HEK293 (cell line): ENCODE measurements at regions not wholly inside any gene's neighbourhood (a gene's known extent, or its start where the extent isn't known, plus 50 kb on each side); places are given as distances from the start of the nearest gene placed in this dataset.

Source experiments
- TRIM28 ChIP-seq: IDR thresholded peaks from 2 replicates; pipeline ENCODE4 v1.6.1; 2011; ENCODE audit warnings: low read length, control low read depth, borderline replicate concordance
- ZBTB7A ChIP-seq: fragments of 450-650 bp; formaldehyde crosslinking; IDR thresholded peaks from 2 replicates; pipeline ENCODE4 v1.5.1; 2016; ENCODE audit warnings: low read depth, missing biosample characterization, missing genetic modification characterization
- ZEB2 ChIP-seq: fragments of 450-650 bp; formaldehyde crosslinking; IDR thresholded peaks from 2 replicates; pipeline ENCODE4 v1.5.1; 2016; ENCODE audit warnings: missing biosample characterization, missing genetic modification characterization
- ZNF23 ChIP-seq: fragments of 450-650 bp; formaldehyde crosslinking; IDR thresholded peaks from 2 replicates; pipeline ENCODE4 v1.5.1; 2016; ENCODE audit warnings: missing biosample characterization, missing genetic modification characterization, borderline replicate concordance
- ZNF239 ChIP-seq: fragments of 450-650 bp; formaldehyde crosslinking; IDR thresholded peaks from 2 replicates; pipeline ENCODE4 v1.5.1; 2016; ENCODE audit warnings: missing biosample characterization, missing genetic modification characterization
- ZNF274 ChIP-seq, 2 experiments: fragments of 200-500 bp in 1 of 2; fragments of 450-650 bp in 1 of 2; sonication (Bioruptor generic) in 1 of 2; formaldehyde crosslinking in 1 of 2; IDR thresholded peaks; 2 replicates each; pipeline versions ENCODE4 v1.5.1 to v1.6.1; 2014 to 2016; ENCODE audit warnings: borderline replicate concordance in 1 of 2, inconsistent platforms in 1 of 2, low read length in 1 of 2, missing biosample characterization in 1 of 2, missing genetic modification characterization in 1 of 2
- ZNF311 ChIP-seq: fragments of 450-650 bp; formaldehyde crosslinking; IDR thresholded peaks from 2 replicates; pipeline ENCODE4 v1.5.1; 2017; ENCODE audit warnings: missing biosample characterization, missing genetic modification characterization, borderline replicate concordance
- ZNF335 ChIP-seq: fragments of 450-650 bp; formaldehyde crosslinking; conservative IDR thresholded peaks from 2 replicates; pipeline ENCODE4 v1.5.1; 2016; ENCODE audit warnings: missing biosample characterization, missing genetic modification characterization
- TF ChIP-seq, protein P1 (sequence below): fragments of 450-650 bp; formaldehyde crosslinking; IDR thresholded peaks from 2 replicates; pipeline ENCODE4 v1.5.1; 2016; ENCODE audit warnings: missing biosample characterization, missing genetic modification characterization, low read depth
- TF ChIP-seq, protein P2 (sequence below): fragments of 450-650 bp; formaldehyde crosslinking; IDR thresholded peaks from 2 replicates; pipeline ENCODE4 v1.5.1; 2016; ENCODE audit warnings: missing biosample characterization, missing genetic modification characterization

DNA sequence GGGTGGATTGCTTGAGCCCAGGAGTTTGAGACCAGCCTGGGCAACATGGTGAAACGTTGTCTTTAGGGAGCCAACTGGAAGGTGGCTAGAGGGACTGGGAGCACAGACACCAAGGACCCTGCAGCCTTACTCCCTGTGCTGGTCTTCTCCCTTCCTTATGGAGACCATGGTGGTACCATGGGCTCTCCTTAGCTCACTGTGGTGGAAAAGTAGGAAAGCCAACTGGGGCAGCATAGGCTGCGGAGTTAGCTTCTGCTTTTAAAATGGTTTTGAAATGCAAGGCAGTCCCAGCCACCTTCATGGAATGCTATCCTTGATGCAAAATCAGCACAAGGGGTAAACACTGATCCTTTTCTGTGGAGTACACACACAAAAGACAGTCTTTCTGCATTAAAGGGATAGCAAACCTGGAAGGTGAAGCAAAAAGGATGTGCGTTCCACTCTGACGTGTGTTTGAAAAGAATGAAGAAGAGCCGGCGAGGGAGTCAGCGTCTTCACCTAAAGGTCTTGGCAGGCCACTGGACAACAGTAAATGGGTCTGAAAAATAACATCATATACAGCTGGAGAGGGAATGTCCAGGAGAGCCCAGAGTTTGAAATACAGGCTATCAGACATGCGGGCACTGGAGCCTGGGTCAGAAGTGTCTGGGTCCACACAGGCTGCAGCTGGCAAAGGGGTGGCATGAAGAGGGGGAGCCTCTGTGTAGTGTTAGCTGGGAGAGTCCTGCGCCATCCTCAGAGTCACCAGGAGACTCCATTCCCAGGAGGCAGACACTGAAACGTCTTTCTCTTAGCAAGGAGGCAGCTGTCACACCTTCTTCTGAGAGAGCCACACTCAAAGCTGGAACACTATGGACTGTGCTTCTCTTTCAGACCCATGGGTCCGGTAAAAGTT lies 58.5 kb downstream of the GPR6 start:
- TF ChIP-seq TRIM28 = no peak
- TF ChIP-seq, protein P1, sequence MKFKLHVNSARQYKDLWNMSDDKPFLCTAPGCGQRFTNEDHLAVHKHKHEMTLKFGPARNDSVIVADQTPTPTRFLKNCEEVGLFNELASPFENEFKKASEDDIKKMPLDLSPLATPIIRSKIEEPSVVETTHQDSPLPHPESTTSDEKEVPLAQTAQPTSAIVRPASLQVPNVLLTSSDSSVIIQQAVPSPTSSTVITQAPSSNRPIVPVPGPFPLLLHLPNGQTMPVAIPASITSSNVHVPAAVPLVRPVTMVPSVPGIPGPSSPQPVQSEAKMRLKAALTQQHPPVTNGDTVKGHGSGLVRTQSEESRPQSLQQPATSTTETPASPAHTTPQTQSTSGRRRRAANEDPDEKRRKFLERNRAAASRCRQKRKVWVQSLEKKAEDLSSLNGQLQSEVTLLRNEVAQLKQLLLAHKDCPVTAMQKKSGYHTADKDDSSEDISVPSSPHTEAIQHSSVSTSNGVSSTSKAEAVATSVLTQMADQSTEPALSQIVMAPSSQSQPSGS (tag by site-specific recombination) = no peak
- no peak for TF ChIP-seq ZNF311
- TF ChIP-seq, protein P2, sequence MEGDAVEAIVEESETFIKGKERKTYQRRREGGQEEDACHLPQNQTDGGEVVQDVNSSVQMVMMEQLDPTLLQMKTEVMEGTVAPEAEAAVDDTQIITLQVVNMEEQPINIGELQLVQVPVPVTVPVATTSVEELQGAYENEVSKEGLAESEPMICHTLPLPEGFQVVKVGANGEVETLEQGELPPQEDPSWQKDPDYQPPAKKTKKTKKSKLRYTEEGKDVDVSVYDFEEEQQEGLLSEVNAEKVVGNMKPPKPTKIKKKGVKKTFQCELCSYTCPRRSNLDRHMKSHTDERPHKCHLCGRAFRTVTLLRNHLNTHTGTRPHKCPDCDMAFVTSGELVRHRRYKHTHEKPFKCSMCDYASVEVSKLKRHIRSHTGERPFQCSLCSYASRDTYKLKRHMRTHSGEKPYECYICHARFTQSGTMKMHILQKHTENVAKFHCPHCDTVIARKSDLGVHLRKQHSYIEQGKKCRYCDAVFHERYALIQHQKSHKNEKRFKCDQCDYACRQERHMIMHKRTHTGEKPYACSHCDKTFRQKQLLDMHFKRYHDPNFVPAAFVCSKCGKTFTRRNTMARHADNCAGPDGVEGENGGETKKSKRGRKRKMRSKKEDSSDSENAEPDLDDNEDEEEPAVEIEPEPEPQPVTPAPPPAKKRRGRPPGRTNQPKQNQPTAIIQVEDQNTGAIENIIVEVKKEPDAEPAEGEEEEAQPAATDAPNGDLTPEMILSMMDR (tag by site-specific recombination) = no peak
- no peak for TF ChIP-seq ZNF23
- TF ChIP-seq ZEB2 (tag by site-specific recombination) = no peak
- no peak for TF ChIP-seq ZNF335 (tag by site-specific recombination)
- TF ChIP-seq ZBTB7A (tag by site-specific recombination) = no peak
- TF ChIP-seq ZNF274 (IDR thresholded peaks at IDR 0.05; ENCODE audit: low read length) = no peak
- no peak for TF ChIP-seq ZNF274 (tag by site-specific recombination; IDR thresholded peaks at IDR 0.05; ENCODE audit: borderline replicate concordance)
- no peak for TF ChIP-seq ZNF239 (tag by site-specific recombination)
